ENCODE measurements at regions not wholly inside any gene's neighbourhood (a gene's known extent, or its start where the extent isn't known, plus 50 kb on each side); places are given as distances from the start of the nearest gene placed in this dataset.

GRCh38 chr13:74570046-74570445 is 435.8 kb upstream of the KLF12 start (continued):
- no peak for TF ChIP-seq ZXDC (CRISPR knock-in tag; IDR thresholded peaks at IDR 0.05)
- TF ChIP-seq ZNF431 (CRISPR knock-in tag; IDR thresholded peaks at IDR 0.05; ENCODE audit: borderline replicate concordance, low read depth) = no peak
- no peak for TF ChIP-seq ZMAT5 (CRISPR knock-in tag; IDR thresholded peaks at IDR 0.05; ENCODE audit: borderline replicate concordance, low read depth)
- TF ChIP-seq HNRNPUL1 (IDR thresholded peaks at IDR 0.05; ENCODE audit: low read depth, low read length) = no peak
- no peak for TF ChIP-seq ZNF142 (CRISPR knock-in tag; IDR thresholded peaks at IDR 0.05)
- no peak for TF ChIP-seq RCOR2 (CRISPR knock-in tag; IDR thresholded peaks at IDR 0.05)
- TF ChIP-seq FOXP4 (CRISPR knock-in tag; IDR thresholded peaks at IDR 0.05) = no peak
